ENCODE measurements at regions not wholly inside any gene's neighbourhood (a gene's known extent, or its start where the extent isn't known, plus 50 kb on each side); places are given as distances from the start of the nearest gene placed in this dataset.

- intact Hi-C loops (cut with micrococcal nuclease; ENCODE audit: unreplicated experiment), result loop anchor here (1.0 to 2.0 kb wide), 3 partner anchors 19 to 130 kb away; no protein-coding TSS in a partner anchor
- CTCF ChIA-PET, result interaction anchor here (0.9 to 1.3 kb wide), 2 partner anchors 9 to 37 kb away, joined by 3 to 7 read pairs; no protein-coding TSS in a partner anchor
- Histone ChIP-seq H3K9me3 (no peaks in the 10 kb centered on the region), H3K4me3 (ENCODE audit: low read depth, low read length) (no peak overlapping the region), H3K27me3 (replicated peaks; ENCODE audit: control insufficient read depth, insufficient read depth, low read length) (no peaks in the 10 kb centered on the region; the same call in 1 of the 2 replicates), H3K36me3 (ENCODE audit: control insufficient read depth, insufficient read depth, low read length) (no peaks in the 10 kb centered on the region), H3K4me1 (peaks cover 35% of the 10 kb centered on the region)
- Mint-ChIP-seq H3K9me3 (ENCODE audit: unreplicated experiment) (no peaks in the 10 kb centered on the region), H3K27ac (ENCODE audit: unreplicated experiment) (no peak overlapping the region), H3K4me3 (ENCODE audit: unreplicated experiment) (no peak overlapping the region), H3K4me1 (ENCODE audit: low read depth, unreplicated experiment) (peaks cover under 1% of the 10 kb centered on the region), H3K36me3 (ENCODE audit: insufficient read depth, unreplicated experiment) (no peaks in the 10 kb centered on the region), H3K27me3 (ENCODE audit: insufficient read depth, unreplicated experiment) (no peaks in the 10 kb centered on the region)
- peak; percentile 64 to 73 for DNase-seq
- TF ChIP-seq CTCF (IDR thresholded peaks at IDR 0.05; ENCODE audit: insufficient read depth in 1 of 2, low read depth in 1 of 2, low read length in 1 of 2, severe bottlenecking in 1 of 2, unreplicated experiment in 1 of 2), result no peak
- POLR2A ChIA-PET, result interaction anchor here (1.0 kb wide), 1 partner anchor 860 kb away, joined by 3 read pairs; the partner anchor contains the start of gene RHOB
- BruUV-seq (replicated peaks), result no TSS peak
These were observed 183.3 kb downstream of the TDRD15 start for GRCh38 chr2:21307037-21307436.

- intact Hi-C loops (cut with micrococcal nuclease; ENCODE audit: unreplicated experiment), result no loop called here
- no peak for TF ChIP-seq CTCF (IDR thresholded peaks at IDR 0.05; ENCODE audit: insufficient read depth in 1 of 2, low read depth in 1 of 2, low read length in 1 of 2, severe bottlenecking in 1 of 2, unreplicated experiment in 1 of 2)
- ChIA-PET POLR2A (no interaction called here), CTCF (no interaction called here)
- Histone ChIP-seq H3K4me1 (peaks cover 23% of the 10 kb centered on the region), H3K27me3 (replicated peaks; ENCODE audit: control insufficient read depth, insufficient read depth, low read length) (no peaks in the 10 kb centered on the region), H3K9me3 (no peaks in the 10 kb centered on the region), H3K4me3 (ENCODE audit: low read depth, low read length) (no peak overlapping the region), H3K36me3 (ENCODE audit: control insufficient read depth, insufficient read depth, low read length) (no peaks in the 10 kb centered on the region)
- DNase-seq, result no peak
- H3K36me3 Mint-ChIP-seq (ENCODE audit: insufficient read depth, unreplicated experiment), result no peaks in the 10 kb centered on the region
- no TSS peak for BruUV-seq (replicated peaks)
- no peaks in the 10 kb centered on the region for H3K4me1 Mint-ChIP-seq (ENCODE audit: low read depth, unreplicated experiment)
- H3K9me3 Mint-ChIP-seq (ENCODE audit: unreplicated experiment), result peaks cover 9% of the 10 kb centered on the region
- no peak overlapping the region for H3K27ac Mint-ChIP-seq (ENCODE audit: unreplicated experiment)
- H3K4me3 Mint-ChIP-seq (ENCODE audit: unreplicated experiment), result no peak overlapping the region
- H3K27me3 Mint-ChIP-seq (ENCODE audit: insufficient read depth, unreplicated experiment), result no peaks in the 10 kb centered on the region
These were observed 186.7 kb downstream of the TDRD15 start for GRCh38 chr2:21310493-21310892.

- Histone ChIP-seq H3K4me1 (peaks cover 14% of the 10 kb centered on the region), H3K4me3 (ENCODE audit: low read depth, low read length) (no peak overlapping the region), H3K36me3 (ENCODE audit: control insufficient read depth, insufficient read depth, low read length) (no peaks in the 10 kb centered on the region), H3K9me3 (no peaks in the 10 kb centered on the region; the same call in 1 of the 2 replicates), H3K27me3 (replicated peaks; ENCODE audit: control insufficient read depth, insufficient read depth, low read length) (no peaks in the 10 kb centered on the region)
- Mint-ChIP-seq H3K4me3 (ENCODE audit: unreplicated experiment) (no peak overlapping the region), H3K27me3 (ENCODE audit: insufficient read depth, unreplicated experiment) (no peaks in the 10 kb centered on the region), H3K4me1 (ENCODE audit: low read depth, unreplicated experiment) (peaks cover 10% of the 10 kb centered on the region), H3K9me3 (ENCODE audit: unreplicated experiment) (peaks cover 9% of the 10 kb centered on the region), H3K27ac (ENCODE audit: unreplicated experiment) (no peak overlapping the region), H3K36me3 (ENCODE audit: insufficient read depth, unreplicated experiment) (no peaks in the 10 kb centered on the region)
- no TSS peak for BruUV-seq (replicated peaks)
- TF ChIP-seq CTCF (IDR thresholded peaks at IDR 0.05; ENCODE audit: insufficient read depth in 1 of 2, low read depth in 1 of 2, low read length in 1 of 2, severe bottlenecking in 1 of 2, unreplicated experiment in 1 of 2), result no peak
- no peak for DNase-seq
- intact Hi-C loops (cut with micrococcal nuclease; ENCODE audit: unreplicated experiment), result no loop called here
- CTCF ChIA-PET, result no interaction called here
- POLR2A ChIA-PET, result no interaction called here
These were observed 190.6 kb downstream of the TDRD15 start for GRCh38 chr2:21314322-21314835.

All from Caco-2 (cell line).